GM23338 (cell line): ENCODE measurements at regions not wholly inside any gene's neighbourhood (a gene's known extent, or its start where the extent isn't known, plus 50 kb on each side); places are given as distances from the start of the nearest gene placed in this dataset.
"Not testable (repeated sequence)": the region's sequence is repeated elsewhere in the genome, so short reads cannot be mapped to it uniquely, and the experiment has no call there.

ENCODE experiments used
- CREB1 ChIP-seq: fragments of 250-450 bp; sonication (Bioruptor Pico); IDR thresholded peaks from 2 replicates; pipeline ENCODE4 v1.5.0; 2020; ENCODE audit warnings: low read depth, mild to moderate bottlenecking, moderate library complexity
- CTCF ChIP-seq, 2 experiments: fragments of 200-600 bp in 1 of 2; sonication (generic) in 1 of 2; conservative IDR thresholded peaks; 2 replicates each; pipeline versions ENCODE4 v1.5.1 to v1.6.1; 2016 to 2017; ENCODE audit warnings: antibody characterized with exemption in 2 of 2, low read depth in 2 of 2, mild to moderate bottlenecking in 2 of 2, moderate library complexity in 1 of 2
- EZH2 ChIP-seq: fragments of 200-600 bp; sonication (generic); IDR thresholded peaks from one replicate; pipeline ENCODE4 v1.8.0; 2017; ENCODE audit warnings: antibody characterized with exemption, mild to moderate bottlenecking, low read depth; ENCODE audit not compliant: unreplicated experiment
- EZH2phosphoT487 ChIP-seq: fragments of 200-600 bp; sonication (generic); IDR thresholded peaks from one replicate; pipeline ENCODE4 v1.8.1; 2018; ENCODE audit warnings: antibody characterized with exemption; ENCODE audit not compliant: unreplicated experiment
- JUNB ChIP-seq: IDR thresholded peaks from one replicate; pipeline ENCODE4 v1.6.1; 2016; ENCODE audit warnings: antibody characterized with exemption; ENCODE audit not compliant: unreplicated experiment
- NANOG ChIP-seq: IDR thresholded peaks from 2 replicates; pipeline ENCODE4 v1.6.1; 2016; ENCODE audit warnings: antibody characterized with exemption, borderline replicate concordance
- POLR2AphosphoS5 ChIP-seq: IDR thresholded peaks from 2 replicates; pipeline ENCODE4 v1.6.1; 2016; ENCODE audit warnings: antibody characterized with exemption, low read depth
- REST ChIP-seq: IDR thresholded peaks from one replicate; pipeline ENCODE4 v1.6.1; 2018; ENCODE audit warnings: antibody characterized with exemption; ENCODE audit not compliant: unreplicated experiment
- STAT1 ChIP-seq: IDR thresholded peaks from one replicate; pipeline ENCODE4 v1.6.1; 2016; ENCODE audit warnings: antibody characterized with exemption; ENCODE audit not compliant: unreplicated experiment
- ZNF114 ChIP-seq: fragments of 250-450 bp; sonication (Bioruptor Pico); IDR thresholded peaks from 2 replicates; pipeline ENCODE4 v1.5.0; 2020; ENCODE audit warnings: mild to moderate bottlenecking, moderate library complexity
- ZNF331 ChIP-seq: fragments of 250-450 bp; sonication (Bioruptor Pico); IDR thresholded peaks from 2 replicates; pipeline ENCODE4 v1.5.0; 2020; ENCODE audit warnings: low read depth, mild to moderate bottlenecking, moderate library complexity
- TF ChIP-seq, protein P1 (sequence below): fragments of 250-450 bp; sonication (Bioruptor Pico); IDR thresholded peaks from 2 replicates; pipeline ENCODE4 v1.5.0; 2020; ENCODE audit warnings: mild to moderate bottlenecking, moderate library complexity

DNA sequence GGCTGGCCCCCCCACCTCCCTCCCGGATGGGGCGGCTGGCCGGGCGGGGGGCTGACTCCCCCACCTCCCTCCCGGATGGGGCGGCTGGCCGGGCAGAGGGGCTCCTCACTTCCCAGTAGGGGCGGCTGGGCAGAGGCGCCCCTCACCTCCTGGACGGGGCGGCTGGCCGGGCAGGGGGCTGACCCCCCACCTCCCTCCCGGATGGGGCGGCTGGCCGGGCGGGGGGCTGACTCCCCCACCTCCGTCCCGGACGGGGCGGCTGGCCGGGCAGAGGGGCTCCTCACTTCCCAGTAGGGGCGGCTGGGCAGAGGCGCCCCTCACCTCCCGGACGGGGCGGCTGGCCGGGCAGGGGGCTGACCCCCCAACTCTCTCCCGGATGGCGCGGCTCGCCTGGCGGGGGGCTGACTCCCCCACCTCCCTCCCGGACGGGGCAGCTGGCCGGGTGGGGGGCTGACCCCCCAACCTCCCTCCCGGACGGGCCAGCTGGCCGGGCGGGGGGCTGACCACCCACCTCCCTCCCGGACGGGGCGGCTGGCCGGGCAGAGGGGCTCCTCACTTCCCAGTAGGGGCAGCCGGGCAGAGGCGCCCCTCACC is 194.1 kb upstream of the GRIA1 start:
- TF ChIP-seq EZH2phosphoT487; EZH2; CREB1; CTCF (conservative IDR thresholded peaks at IDR 0.05; ENCODE audit: low read depth in 2 of 2); POLR2AphosphoS5; STAT1; JUNB; ZNF331 (CRISPR knock-in tag); NANOG; REST; ZNF114: not testable (repeated sequence)
- TF ChIP-seq, protein P1, sequence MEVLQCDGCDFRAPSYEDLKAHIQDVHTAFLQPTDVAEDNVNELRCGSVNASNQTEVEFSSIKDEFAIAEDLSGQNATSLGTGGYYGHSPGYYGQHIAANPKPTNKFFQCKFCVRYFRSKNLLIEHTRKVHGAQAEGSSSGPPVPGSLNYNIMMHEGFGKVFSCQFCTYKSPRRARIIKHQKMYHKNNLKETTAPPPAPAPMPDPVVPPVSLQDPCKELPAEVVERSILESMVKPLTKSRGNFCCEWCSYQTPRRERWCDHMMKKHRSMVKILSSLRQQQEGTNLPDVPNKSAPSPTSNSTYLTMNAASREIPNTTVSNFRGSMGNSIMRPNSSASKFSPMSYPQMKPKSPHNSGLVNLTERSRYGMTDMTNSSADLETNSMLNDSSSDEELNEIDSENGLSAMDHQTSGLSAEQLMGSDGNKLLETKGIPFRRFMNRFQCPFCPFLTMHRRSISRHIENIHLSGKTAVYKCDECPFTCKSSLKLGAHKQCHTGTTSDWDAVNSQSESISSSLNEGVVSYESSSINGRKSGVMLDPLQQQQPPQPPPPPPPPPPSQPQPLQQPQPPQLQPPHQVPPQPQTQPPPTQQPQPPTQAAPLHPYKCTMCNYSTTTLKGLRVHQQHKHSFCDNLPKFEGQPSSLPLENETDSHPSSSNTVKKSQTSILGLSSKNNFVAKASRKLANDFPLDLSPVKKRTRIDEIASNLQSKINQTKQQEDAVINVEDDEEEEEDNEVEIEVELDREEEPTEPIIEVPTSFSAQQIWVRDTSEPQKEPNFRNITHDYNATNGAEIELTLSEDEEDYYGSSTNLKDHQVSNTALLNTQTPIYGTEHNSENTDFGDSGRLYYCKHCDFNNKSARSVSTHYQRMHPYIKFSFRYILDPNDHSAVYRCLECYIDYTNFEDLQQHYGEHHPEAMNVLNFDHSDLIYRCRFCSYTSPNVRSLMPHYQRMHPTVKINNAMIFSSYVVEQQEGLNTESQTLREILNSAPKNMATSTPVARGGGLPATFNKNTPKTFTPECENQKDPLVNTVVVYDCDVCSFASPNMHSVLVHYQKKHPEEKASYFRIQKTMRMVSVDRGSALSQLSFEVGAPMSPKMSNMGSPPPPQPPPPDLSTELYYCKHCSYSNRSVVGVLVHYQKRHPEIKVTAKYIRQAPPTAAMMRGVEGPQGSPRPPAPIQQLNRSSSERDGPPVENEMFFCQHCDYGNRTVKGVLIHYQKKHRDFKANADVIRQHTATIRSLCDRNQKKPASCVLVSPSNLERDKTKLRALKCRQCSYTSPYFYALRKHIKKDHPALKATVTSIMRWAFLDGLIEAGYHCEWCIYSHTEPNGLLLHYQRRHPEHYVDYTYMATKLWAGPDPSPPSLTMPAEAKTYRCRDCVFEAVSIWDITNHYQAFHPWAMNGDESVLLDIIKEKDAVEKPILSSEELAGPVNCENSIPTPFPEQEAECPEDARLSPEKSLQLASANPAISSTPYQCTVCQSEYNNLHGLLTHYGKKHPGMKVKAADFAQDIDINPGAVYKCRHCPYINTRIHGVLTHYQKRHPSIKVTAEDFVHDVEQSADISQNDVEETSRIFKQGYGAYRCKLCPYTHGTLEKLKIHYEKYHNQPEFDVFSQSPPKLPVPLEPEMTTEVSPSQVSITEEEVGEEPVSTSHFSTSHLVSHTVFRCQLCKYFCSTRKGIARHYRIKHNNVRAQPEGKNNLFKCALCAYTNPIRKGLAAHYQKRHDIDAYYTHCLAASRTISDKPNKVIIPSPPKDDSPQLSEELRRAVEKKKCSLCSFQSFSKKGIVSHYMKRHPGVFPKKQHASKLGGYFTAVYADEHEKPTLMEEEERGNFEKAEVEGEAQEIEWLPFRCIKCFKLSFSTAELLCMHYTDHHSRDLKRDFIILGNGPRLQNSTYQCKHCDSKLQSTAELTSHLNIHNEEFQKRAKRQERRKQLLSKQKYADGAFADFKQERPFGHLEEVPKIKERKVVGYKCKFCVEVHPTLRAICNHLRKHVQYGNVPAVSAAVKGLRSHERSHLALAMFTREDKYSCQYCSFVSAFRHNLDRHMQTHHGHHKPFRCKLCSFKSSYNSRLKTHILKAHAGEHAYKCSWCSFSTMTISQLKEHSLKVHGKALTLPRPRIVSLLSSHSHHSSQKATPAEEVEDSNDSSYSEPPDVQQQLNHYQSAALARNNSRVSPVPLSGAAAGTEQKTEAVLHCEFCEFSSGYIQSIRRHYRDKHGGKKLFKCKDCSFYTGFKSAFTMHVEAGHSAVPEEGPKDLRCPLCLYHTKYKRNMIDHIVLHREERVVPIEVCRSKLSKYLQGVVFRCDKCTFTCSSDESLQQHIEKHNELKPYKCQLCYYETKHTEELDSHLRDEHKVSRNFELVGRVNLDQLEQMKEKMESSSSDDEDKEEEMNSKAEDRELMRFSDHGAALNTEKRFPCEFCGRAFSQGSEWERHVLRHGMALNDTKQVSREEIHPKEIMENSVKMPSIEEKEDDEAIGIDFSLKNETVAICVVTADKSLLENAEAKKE (CRISPR knock-in tag) = not testable (repeated sequence)
